HFFc6 (cell line): ENCODE measurements at regions not wholly inside any gene's neighbourhood (a gene's known extent, or its start where the extent isn't known, plus 50 kb on each side); places are given as distances from the start of the nearest gene placed in this dataset.
A peak's percentile ranks its signal among the peaks of the same experiment; 100 is the strongest.

Experiments used
- DNase-seq: peaks from one replicate; pipeline ENCODE4 v3.0.0-alpha.2; 2018
- H3K27ac Mint-ChIP-seq: 2 replicates; pipeline ENCODE4 v1.8.0; 2020; ENCODE audit warnings: mild to moderate bottlenecking, mixed read lengths
- H3K27me3 Mint-ChIP-seq: 2 replicates; pipeline ENCODE4 v1.8.0; 2021; ENCODE audit warnings: mild to moderate bottlenecking, moderate library complexity, mixed read lengths; ENCODE audit not compliant: insufficient read depth
- H3K36me3 Mint-ChIP-seq: 2 replicates; pipeline ENCODE4 v1.8.0; 2021; ENCODE audit warnings: low read depth, mixed read lengths
- H3K4me1 Mint-ChIP-seq: 2 replicates; pipeline ENCODE4 v1.8.0; 2020; ENCODE audit warnings: low read depth, mixed read lengths
- H3K4me3 Mint-ChIP-seq: 2 replicates; pipeline ENCODE4 v1.8.0; 2020; ENCODE audit warnings: mild to moderate bottlenecking, moderate library complexity, mixed read lengths
- H3K9me3 Mint-ChIP-seq: 2 replicates; pipeline ENCODE4 v1.8.0; 2020; ENCODE audit warnings: mild to moderate bottlenecking, mixed read lengths
- TF ChIP-seq, protein P1 (sequence below): fragments of 200-600 bp; sonication (generic); IDR thresholded peaks from 2 replicates; pipeline ENCODE4 v1.5.0; 2021; ENCODE audit warnings: antibody characterized with exemption, mild to moderate bottlenecking

- peaks cover 10% of the 10 kb centered on the region for H3K4me1 Mint-ChIP-seq
- H3K4me3 Mint-ChIP-seq = no peak overlapping the region
- no peak for DNase-seq
- H3K27me3 Mint-ChIP-seq = peaks cover 12% of the 10 kb centered on the region
- TF ChIP-seq, protein P1, sequence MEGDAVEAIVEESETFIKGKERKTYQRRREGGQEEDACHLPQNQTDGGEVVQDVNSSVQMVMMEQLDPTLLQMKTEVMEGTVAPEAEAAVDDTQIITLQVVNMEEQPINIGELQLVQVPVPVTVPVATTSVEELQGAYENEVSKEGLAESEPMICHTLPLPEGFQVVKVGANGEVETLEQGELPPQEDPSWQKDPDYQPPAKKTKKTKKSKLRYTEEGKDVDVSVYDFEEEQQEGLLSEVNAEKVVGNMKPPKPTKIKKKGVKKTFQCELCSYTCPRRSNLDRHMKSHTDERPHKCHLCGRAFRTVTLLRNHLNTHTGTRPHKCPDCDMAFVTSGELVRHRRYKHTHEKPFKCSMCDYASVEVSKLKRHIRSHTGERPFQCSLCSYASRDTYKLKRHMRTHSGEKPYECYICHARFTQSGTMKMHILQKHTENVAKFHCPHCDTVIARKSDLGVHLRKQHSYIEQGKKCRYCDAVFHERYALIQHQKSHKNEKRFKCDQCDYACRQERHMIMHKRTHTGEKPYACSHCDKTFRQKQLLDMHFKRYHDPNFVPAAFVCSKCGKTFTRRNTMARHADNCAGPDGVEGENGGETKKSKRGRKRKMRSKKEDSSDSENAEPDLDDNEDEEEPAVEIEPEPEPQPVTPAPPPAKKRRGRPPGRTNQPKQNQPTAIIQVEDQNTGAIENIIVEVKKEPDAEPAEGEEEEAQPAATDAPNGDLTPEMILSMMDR = no peak
- peaks cover 21% of the 10 kb centered on the region for H3K9me3 Mint-ChIP-seq
- no peak overlapping the region for H3K27ac Mint-ChIP-seq
- H3K36me3 Mint-ChIP-seq = no peaks in the 10 kb centered on the region; the same call in 1 of the 2 replicates
Observed at GRCh38 chr2:235350234-235350633, 143.6 kb upstream of the AGAP1 start.

DNA sequence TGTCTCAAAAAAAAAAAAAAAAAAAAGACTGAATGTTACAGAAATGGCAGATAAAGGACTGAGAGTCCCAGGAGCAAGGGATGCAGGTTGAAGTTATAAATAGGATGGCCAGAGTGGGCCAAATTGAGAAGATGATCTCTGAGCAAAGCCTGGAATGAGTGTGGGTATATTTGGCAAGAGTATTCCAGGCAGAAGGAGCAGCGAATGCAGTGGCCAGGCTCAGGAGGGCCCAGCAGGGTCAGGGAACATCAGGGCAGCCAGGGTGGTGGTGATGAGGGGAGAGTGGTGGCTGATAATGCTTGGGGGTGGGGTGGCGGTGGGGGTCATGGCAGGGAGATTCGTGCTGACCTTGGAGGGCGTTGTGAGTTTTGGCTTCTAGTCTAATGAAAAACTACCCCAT, 141.3 kb upstream of the AGAP1 start:
- H3K27ac Mint-ChIP-seq = no peak overlapping the region
- H3K36me3 Mint-ChIP-seq = no peaks in the 10 kb centered on the region; the same call in 1 of the 2 replicates
- TF ChIP-seq, protein P1 = no peak
- H3K4me1 Mint-ChIP-seq = peaks cover 6% of the 10 kb centered on the region
- peaks cover 16% of the 10 kb centered on the region for H3K9me3 Mint-ChIP-seq
- DNase-seq = no peak
- no peak overlapping the region for H3K4me3 Mint-ChIP-seq
- peaks cover 12% of the 10 kb centered on the region for H3K27me3 Mint-ChIP-seq

GRCh38 chr2:235357881-235358280, 136.0 kb upstream of the AGAP1 start:
- Mint-ChIP-seq H3K9me3 (peaks cover 23% of the 10 kb centered on the region), H3K4me1 (peaks cover 11% of the 10 kb centered on the region; the same call in 1 of the 2 replicates), H3K27me3 (peaks cover 3% of the 10 kb centered on the region), H3K4me3 (no peak overlapping the region), H3K27ac (no peak overlapping the region), H3K36me3 (no peaks in the 10 kb centered on the region)
- TF ChIP-seq, protein P1 = no peak
- no peak for DNase-seq

DNA sequence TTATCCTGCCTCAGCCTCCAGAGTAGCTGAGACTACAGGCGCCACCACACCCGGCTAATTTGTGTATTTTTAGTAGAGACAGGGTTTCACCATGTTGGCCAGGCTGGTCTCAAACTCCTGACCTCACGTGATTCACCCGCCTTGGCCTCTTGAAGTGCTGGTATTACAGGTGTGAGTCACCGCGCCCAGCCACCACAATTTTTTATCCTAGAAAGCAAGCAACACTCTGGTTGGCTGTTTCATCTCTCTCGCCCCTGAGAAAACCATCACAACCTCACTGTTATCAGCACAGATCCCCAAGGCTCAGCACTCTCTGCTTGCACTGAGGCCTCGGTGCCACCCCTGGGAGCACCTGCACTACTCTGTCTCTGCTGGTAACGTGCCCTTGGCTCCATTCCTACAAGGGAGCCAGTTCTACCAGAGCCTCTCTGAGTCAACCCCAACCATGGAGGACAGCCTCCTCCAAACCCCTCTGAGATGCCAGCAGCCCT, 134.8 kb upstream of the AGAP1 start:
- DNase-seq = peak; percentile 62
- Mint-ChIP-seq H3K27ac (no peak overlapping the region), H3K4me1 (peaks cover 11% of the 10 kb centered on the region; the same call in 1 of the 2 replicates), H3K9me3 (peaks cover 24% of the 10 kb centered on the region), H3K36me3 (no peaks in the 10 kb centered on the region; the same call in 1 of the 2 replicates), H3K4me3 (no peak overlapping the region), H3K27me3 (peaks cover 4% of the 10 kb centered on the region)
- TF ChIP-seq, protein P1 = no peak

DNA sequence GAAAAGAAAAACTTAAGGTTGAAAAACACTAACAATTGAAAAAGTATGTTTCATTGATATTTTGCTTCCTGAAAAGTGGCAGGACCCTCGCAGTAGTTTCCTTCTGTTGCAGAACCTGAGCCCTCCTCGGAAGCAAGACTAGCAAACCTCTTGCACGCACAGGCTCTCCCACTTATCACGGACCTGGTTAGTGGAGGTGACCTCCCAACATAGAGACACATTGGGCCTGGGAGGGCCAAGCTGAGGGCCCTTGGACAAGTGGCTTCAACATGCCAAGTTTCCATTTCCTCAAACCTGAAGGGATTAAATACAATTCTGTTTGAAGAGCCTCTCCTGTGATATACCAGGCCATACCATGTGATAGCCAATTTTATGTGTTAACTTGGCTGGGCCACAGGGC, 133.4 kb upstream of the AGAP1 start:
- TF ChIP-seq, protein P1 = no peak

More for the DNA sequence above, 133.4 kb upstream of the AGAP1 start:
- H3K36me3 Mint-ChIP-seq = no peaks in the 10 kb centered on the region; the same call in 1 of the 2 replicates
- H3K27me3 Mint-ChIP-seq = peaks cover 8% of the 10 kb centered on the region
- H3K27ac Mint-ChIP-seq = no peak overlapping the region
- no peak overlapping the region for H3K4me3 Mint-ChIP-seq
- DNase-seq = no peak
- H3K9me3 Mint-ChIP-seq = peaks cover 29% of the 10 kb centered on the region
- peaks cover 11% of the 10 kb centered on the region; the same call in 1 of the 2 replicates for H3K4me1 Mint-ChIP-seq
